Lower leg skin (tissue), 3 donors: ENCODE measurements at regions not wholly inside any gene's neighbourhood (a gene's known extent, or its start where the extent isn't known, plus 50 kb on each side); places are given as distances from the start of the nearest gene placed in this dataset.

ENCODE experiments used
- CTCF ChIP-seq, 3 donors: fragments of 450-650 bp; IDR thresholded peaks; one replicate each; pipeline ENCODE4 v1.5.1; 2016; ENCODE audit warnings: antibody characterized with exemption in 3 of 3, mild to moderate bottlenecking in 3 of 3, moderate library complexity in 2 of 3
- POLR2A ChIP-seq, 2 donors: fragments of 450-650 bp; IDR thresholded peaks; one replicate each; pipeline ENCODE4 v1.6.1; 2016 to 2017; ENCODE audit warnings: antibody characterized with exemption in 2 of 2, mild to moderate bottlenecking in 1 of 2, moderate library complexity in 1 of 2

GRCh38 chr4:64642936-64643335, 233.7 kb upstream of the TECRL start:
- no peak for TF ChIP-seq CTCF (IDR thresholded peaks at IDR 0.05)
- TF ChIP-seq POLR2A (IDR thresholded peaks at IDR 0.05): no peak
